Mesendoderm (in vitro differentiated cells): ENCODE measurements at regions not wholly inside any gene's neighbourhood (a gene's known extent, or its start where the extent isn't known, plus 50 kb on each side); places are given as distances from the start of the nearest gene placed in this dataset.

Experiments used
- DNase-seq: peaks from one replicate; pipeline ENCODE4 v3.0.0; 2013
- H2AK5ac ChIP-seq: 2 replicates; pipeline ENCODE4 v1.6.1; 2013; ENCODE audit warnings: low read length, inconsistent platforms
- H2BK120ac ChIP-seq: 2 replicates; pipeline ENCODE4 v1.6.1; 2013; ENCODE audit warnings: low read depth, mild to moderate bottlenecking, low read length, moderate library complexity, mixed read lengths
- H2BK15ac ChIP-seq: replicated peaks from 2 replicates; pipeline ENCODE4 v1.6.1; 2013; ENCODE audit warnings: low read depth, mild to moderate bottlenecking, moderate library complexity
- H2BK5ac ChIP-seq: 2 replicates; pipeline ENCODE4 v1.6.1; 2013; ENCODE audit warnings: low read length, inconsistent platforms
- H3K18ac ChIP-seq: 2 replicates; pipeline ENCODE4 v1.6.1; 2013; ENCODE audit warnings: mild to moderate bottlenecking, low read length, mixed read lengths
- H3K23ac ChIP-seq: one replicate; pipeline ENCODE4 v1.6.1; 2013; ENCODE audit warnings: low read length
- H3K27ac ChIP-seq: 2 replicates; pipeline ENCODE4 v1.5.1; 2013; ENCODE audit warnings: low read depth, mild to moderate bottlenecking, inconsistent platforms, low read length, moderate library complexity
- H3K27me3 ChIP-seq: 2 replicates; pipeline ENCODE4 v1.6.1; 2013; ENCODE audit warnings: low read length, control low read depth, mild to moderate bottlenecking, inconsistent platforms; ENCODE audit not compliant: insufficient read depth, poor library complexity
- H3K36me3 ChIP-seq: 2 replicates; pipeline ENCODE4 v1.6.1; 2013; ENCODE audit warnings: low read length, inconsistent platforms; ENCODE audit not compliant: control insufficient read depth, insufficient read depth
- H3K4ac ChIP-seq: one replicate; pipeline ENCODE4 v1.6.1; 2013; ENCODE audit warnings: low read depth, mild to moderate bottlenecking, low read length, moderate library complexity
- H3K4me1 ChIP-seq: 2 replicates; pipeline ENCODE4 v1.6.1; 2013; ENCODE audit warnings: low read depth, low read length, inconsistent platforms; ENCODE audit not compliant: control insufficient read depth
- H3K4me2 ChIP-seq: 2 replicates; pipeline ENCODE4 v1.6.1; 2013; ENCODE audit warnings: low read length
- H3K4me3 ChIP-seq: 2 replicates; pipeline ENCODE4 v1.5.1; 2013; ENCODE audit warnings: mild to moderate bottlenecking, low read length
- H3K56ac ChIP-seq: one replicate; pipeline ENCODE4 v1.6.1; 2013; ENCODE audit warnings: low read length
- H3K79me1 ChIP-seq: 2 replicates; pipeline ENCODE4 v1.6.1; 2013; ENCODE audit warnings: low read length, inconsistent platforms
- H3K79me2 ChIP-seq: 2 replicates; pipeline ENCODE4 v1.6.1; 2013; ENCODE audit warnings: mild to moderate bottlenecking, low read length; ENCODE audit not compliant: control insufficient read depth, insufficient read depth
- H3K9ac ChIP-seq: 2 replicates; pipeline ENCODE4 v1.6.1; 2013; ENCODE audit warnings: low read length, inconsistent platforms
- H4K5ac ChIP-seq: one replicate; pipeline ENCODE4 v1.6.1; 2013; ENCODE audit warnings: low read length
- H4K8ac ChIP-seq: one replicate; pipeline ENCODE4 v1.6.1; 2013; ENCODE audit warnings: low read depth, mild to moderate bottlenecking, control low read depth, low read length, moderate library complexity
- WGBS: extraction: QIAGEN DNeasy Blood & Tissue Kit; methylation state at CpG from one replicate; pipeline ENCODE4 v1.1.7; 2013; ENCODE audit warnings: low lambda C conversion rate, missing lambda C conversion rate; ENCODE audit not compliant: insufficient coverage; ENCODE audit errors: extremely low coverage; 5-methylcytosine and 5-hydroxymethylcytosine counted together

GRCh38 chr9:8234316-8234715 is 434.7 kb upstream of the DMAC1 start:
- Histone ChIP-seq H4K5ac (no peak overlapping the region), H3K27ac (no peak overlapping the region), H3K4ac (no peak overlapping the region), H4K8ac (no peak overlapping the region), H3K4me2 (no peak overlapping the region), H3K23ac (no peak overlapping the region), H2BK15ac (no peak overlapping the region), H3K27me3 (no peaks in the 10 kb centered on the region), H2BK5ac (no peak overlapping the region), H3K36me3 (no peaks in the 10 kb centered on the region), H3K18ac (no peak overlapping the region), H3K4me1 (no peaks in the 10 kb centered on the region), H2BK120ac (no peak overlapping the region), H3K79me2 (no peaks in the 10 kb centered on the region), H3K79me1 (no peaks in the 10 kb centered on the region), H3K4me3 (no peak overlapping the region), H3K9ac (no peak overlapping the region), H3K56ac (no peak overlapping the region), H2AK5ac (no peak overlapping the region)
- WGBS: no CpG with 5 or more reads among the region's 3 CpGs
- peak; percentile 49 for DNase-seq

DNA sequence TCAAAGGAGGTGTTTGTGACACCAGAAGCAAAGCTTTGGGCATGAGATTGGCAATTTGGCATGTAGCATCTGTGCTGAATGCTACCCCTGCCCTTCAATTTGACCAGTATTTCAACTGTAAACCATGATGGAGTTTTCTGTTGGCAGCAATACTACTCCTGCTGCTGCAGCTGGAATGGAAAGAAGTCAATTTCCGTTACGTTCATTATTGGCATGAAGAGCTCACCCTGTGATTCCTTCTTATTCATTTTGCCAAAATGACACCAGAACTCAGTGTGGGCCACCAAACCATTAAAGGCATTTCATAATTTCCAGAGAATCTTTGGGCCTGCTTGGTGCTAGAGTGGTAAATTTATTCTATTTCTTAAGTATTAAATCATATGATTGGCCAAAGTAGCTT is 433.1 kb upstream of the DMAC1 start:
- no peak overlapping the region for H3K56ac ChIP-seq
- no peak overlapping the region for H3K4me2 ChIP-seq

DNA sequence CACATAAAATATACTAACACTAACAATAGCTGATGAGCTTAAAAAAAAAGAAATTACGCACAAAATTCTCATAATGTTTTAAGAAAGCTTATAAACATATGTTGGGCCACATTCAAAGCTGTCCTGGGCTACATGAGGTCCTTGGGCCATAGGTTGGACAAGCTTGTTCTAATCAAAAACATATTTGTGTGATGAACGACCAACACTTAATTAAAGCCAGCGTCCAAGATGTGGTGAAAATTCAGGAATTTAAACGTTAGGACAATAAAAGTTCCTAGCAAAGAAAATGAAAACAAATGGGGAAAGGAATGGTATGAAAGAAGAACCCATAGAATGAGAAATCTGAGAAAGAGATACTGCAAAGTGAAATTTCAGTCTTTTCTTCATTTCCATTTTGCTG is 429.6 kb upstream of the DMAC1 start:
- H4K8ac ChIP-seq: no peak overlapping the region
- no peak overlapping the region for H3K4me2 ChIP-seq
- no peak overlapping the region for H2BK15ac ChIP-seq
- H3K18ac ChIP-seq: no peak overlapping the region
- no peak overlapping the region for H3K56ac ChIP-seq
- H3K23ac ChIP-seq: no peak overlapping the region
- H3K4me1 ChIP-seq: no peaks in the 10 kb centered on the region
- no peak overlapping the region for H2AK5ac ChIP-seq
- H2BK120ac ChIP-seq: no peak overlapping the region
- H3K79me1 ChIP-seq: no peaks in the 10 kb centered on the region
- H3K27me3 ChIP-seq: no peaks in the 10 kb centered on the region
- no peak overlapping the region for H2BK5ac ChIP-seq
- no CpG with 5 or more reads among the region's 4 CpGs for WGBS
- no peak for DNase-seq
- H4K5ac ChIP-seq: no peak overlapping the region
- H3K9ac ChIP-seq: no peak overlapping the region
- no peaks in the 10 kb centered on the region for H3K79me2 ChIP-seq
- H3K4ac ChIP-seq: no peak overlapping the region
- H3K4me3 ChIP-seq: no peak overlapping the region
- H3K36me3 ChIP-seq: no peaks in the 10 kb centered on the region
- H3K27ac ChIP-seq: no peak overlapping the region

More for the DNA sequence above, 433.1 kb upstream of the DMAC1 start:
- Histone ChIP-seq H3K27me3 (no peaks in the 10 kb centered on the region), H3K79me1 (no peaks in the 10 kb centered on the region), H3K4ac (no peak overlapping the region), H2BK120ac (no peak overlapping the region), H3K79me2 (no peaks in the 10 kb centered on the region), H2BK15ac (no peak overlapping the region), H2BK5ac (no peak overlapping the region), H3K27ac (no peak overlapping the region), H4K8ac (no peak overlapping the region), H3K4me1 (no peaks in the 10 kb centered on the region), H3K9ac (no peak overlapping the region), H3K23ac (no peak overlapping the region), H3K36me3 (no peaks in the 10 kb centered on the region), H3K4me3 (no peak overlapping the region), H3K18ac (no peak overlapping the region), H4K5ac (no peak overlapping the region), H2AK5ac (no peak overlapping the region)
- DNase-seq: no peak
- no CpG with 5 or more reads among the region's 2 CpGs for WGBS

- Histone ChIP-seq H3K27ac (no peak overlapping the region), H3K9ac (no peak overlapping the region), H2BK120ac (no peak overlapping the region), H3K18ac (no peak overlapping the region), H3K4me1 (peaks cover 2% of the 10 kb centered on the region), H3K36me3 (no peaks in the 10 kb centered on the region), H3K4ac (no peak overlapping the region), H3K79me2 (no peaks in the 10 kb centered on the region), H3K4me2 (no peak overlapping the region), H4K8ac (no peak overlapping the region), H3K4me3 (no peak overlapping the region), H3K56ac (no peak overlapping the region), H3K23ac (no peak overlapping the region), H2BK5ac (no peak overlapping the region), H4K5ac (no peak overlapping the region), H2AK5ac (no peak overlapping the region), H3K27me3 (no peaks in the 10 kb centered on the region), H3K79me1 (no peaks in the 10 kb centered on the region), H2BK15ac (no peak overlapping the region)
- no CpG with 5 or more reads among the region's 4 CpGs for whole genome bisulfite sequencing
- DNase-seq: no peak
These were observed 424.8 kb upstream of the DMAC1 start for GRCh38 chr9:8224381-8224801.

DNA sequence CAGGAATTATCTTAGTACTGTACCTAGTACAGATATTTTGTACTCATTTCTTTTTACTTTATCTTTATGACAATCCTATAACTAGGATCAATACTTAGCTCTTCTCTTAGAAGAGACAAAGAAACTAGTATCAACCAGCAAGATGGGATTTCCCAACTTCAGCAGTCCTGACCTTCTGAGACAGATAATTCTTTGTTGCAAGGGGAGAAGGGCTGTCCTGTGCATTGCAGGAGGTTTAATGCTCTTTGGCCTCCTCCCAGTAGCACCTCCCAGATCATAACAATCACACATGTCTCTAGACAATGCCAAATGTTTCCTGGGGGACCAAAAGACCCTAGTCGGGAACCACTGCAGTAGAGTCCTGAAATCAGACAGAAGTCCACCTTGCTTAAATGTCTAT is 424.3 kb upstream of the DMAC1 start:
- Histone ChIP-seq H3K4me2 (no peak overlapping the region), H4K5ac (no peak overlapping the region), H3K79me1 (no peaks in the 10 kb centered on the region), H2BK5ac (no peak overlapping the region), H2AK5ac (no peak overlapping the region), H3K23ac (no peak overlapping the region), H3K4me1 (peaks cover 2% of the 10 kb centered on the region), H2BK15ac (no peak overlapping the region), H3K4me3 (no peak overlapping the region), H3K9ac (no peak overlapping the region), H3K56ac (no peak overlapping the region), H3K36me3 (no peaks in the 10 kb centered on the region), H3K4ac (no peak overlapping the region), H2BK120ac (no peak overlapping the region), H3K18ac (no peak overlapping the region), H3K79me2 (no peaks in the 10 kb centered on the region), H3K27ac (no peak overlapping the region), H3K27me3 (no peaks in the 10 kb centered on the region), H4K8ac (no peak overlapping the region)
- DNase-seq: no peak
- no CpG with 5 or more reads among the region's 1 CpG for WGBS

GRCh38 chr9:8221462-8221861 is 421.9 kb upstream of the DMAC1 start:
- Histone ChIP-seq H3K79me1 (no peaks in the 10 kb centered on the region), H3K27ac (no peak overlapping the region), H3K27me3 (no peaks in the 10 kb centered on the region), H3K23ac (no peak overlapping the region), H3K56ac (no peak overlapping the region), H4K8ac (no peak overlapping the region), H3K4me3 (no peak overlapping the region), H2BK120ac (no peak overlapping the region), H3K9ac (no peak overlapping the region), H3K18ac (no peak overlapping the region), H4K5ac (no peak overlapping the region), H3K79me2 (no peaks in the 10 kb centered on the region), H3K4ac (no peak overlapping the region), H3K36me3 (no peaks in the 10 kb centered on the region), H3K4me2 (no peak overlapping the region), H2AK5ac (no peak overlapping the region), H3K4me1 (peaks cover 2% of the 10 kb centered on the region), H2BK15ac (no peak overlapping the region), H2BK5ac (no peak overlapping the region)
- DNase-seq: peak; percentile 42
- WGBS: no CpG with 5 or more reads among the region's 4 CpGs
